HepG2 (cell line): ENCODE measurements at regions not wholly inside any gene's neighbourhood (a gene's known extent, or its start where the extent isn't known, plus 50 kb on each side); places are given as distances from the start of the nearest gene placed in this dataset.

Experiments used
- ATAC-seq: fragments of 200-7000 bp; cut with Tn5 transposase; 3 replicates; pipeline ENCODE4 v1.9.1; 2020; ENCODE audit warnings: mild to moderate bottlenecking, moderate library complexity
- BruUV-seq: library from RNA; stranded (reverse); fragments of 400-500 nt; replicated peaks from 2 replicates; lab custom pipeline; 2021; lab: Mats Ljungman, UMichigan
- CTCF ChIA-PET: fragments of 300-600 bp; formaldehyde crosslinking; extraction: SDS; loops from one replicate; lab custom pipeline; 2021; ENCODE audit warnings: low total read pairs, inconsistent platforms, low intra/inter-chr PET ratio; lab: Yijun Ruan, JAX
- POLR2A ChIA-PET: fragments of 350-600 bp; sonication (Branson Sonifier 250); formaldehyde crosslinking; loops from one replicate; lab custom pipeline; 2020; ENCODE audit warnings: antibody characterized with exemption, inconsistent platforms; lab: Yijun Ruan, JAX
- DNase-seq: peaks from one replicate; pipeline ENCODE4 v3.0.0-alpha.2; 2015; ENCODE audit warnings: low spot score
- FAIRE-seq: peaks from 3 replicates; lab custom pipeline; 2011; peaks lifted over from hg19 to GRCh38; lab: Jason Lieb, UNC
- H2AFZ ChIP-seq: one replicate; pipeline ENCODE4 v1.6.1; 2011; ENCODE audit warnings: low read length, inconsistent platforms
- H3K27ac ChIP-seq: fragments of 300-600 bp; 3 replicates; pipeline ENCODE4 v1.8.0; 2011; ENCODE audit warnings: mixed run types, mild to moderate bottlenecking, mixed read lengths, low read length, inconsistent platforms; ENCODE audit not compliant: insufficient read depth; ENCODE audit errors: extremely low read length
- H3K27me3 ChIP-seq, 2 experiments: fragments of 200-600 bp in 1 of 2; 2 replicates in 1 of 2; 3 replicates in 1 of 2; pipeline versions ENCODE4 v1.6.0 to v1.8.0; 2011; ENCODE audit warnings: low read length in 2 of 2, mild to moderate bottlenecking in 2 of 2, moderate library complexity in 2 of 2, inconsistent platforms in 1 of 2; ENCODE audit not compliant: insufficient read depth in 2 of 2, control insufficient read depth in 1 of 2
- H3K36me3 ChIP-seq, 2 experiments: fragments of 200-600 bp in 1 of 2; replicated peaks in 1 of 2; 2 replicates in 1 of 2; 3 replicates in 1 of 2; pipeline versions ENCODE4 v1.5.1 to v1.8.0; 2011; ENCODE audit warnings: low read length in 2 of 2, inconsistent platforms in 1 of 2; ENCODE audit not compliant: insufficient read depth in 2 of 2, control insufficient read depth in 1 of 2
- H3K4me1 ChIP-seq: 2 replicates; pipeline ENCODE4 v1.5.1; 2012; ENCODE audit warnings: low read length, inconsistent platforms; ENCODE audit not compliant: insufficient read depth
- H3K4me2 ChIP-seq: 2 replicates; pipeline ENCODE4 v1.6.0; 2011; ENCODE audit warnings: low read depth, low read length, inconsistent platforms
- H3K4me3 ChIP-seq, 3 experiments: fragments of 200-600 bp in 1 of 3; sonication (generic), shearing (Covaris generic) in 1 of 3; replicated peaks in 1 of 3; 2 replicates each; pipeline ENCODE4 v1.5.1; 2011 to 2016; ENCODE audit warnings: low read length in 3 of 3, inconsistent platforms in 2 of 3, low read depth in 2 of 3, mild to moderate bottlenecking in 2 of 3, control low read depth in 1 of 3, mixed read lengths in 1 of 3; ENCODE audit not compliant: insufficient read depth in 1 of 3
- H3K79me2 ChIP-seq: one replicate; pipeline ENCODE4 v1.6.1; 2011; ENCODE audit warnings: low read length, inconsistent platforms; ENCODE audit not compliant: insufficient read depth
- H3K9ac ChIP-seq: 2 replicates; pipeline ENCODE4 v1.6.0; 2011; ENCODE audit warnings: mild to moderate bottlenecking, low read depth, low read length, inconsistent platforms; ENCODE audit not compliant: insufficient read depth
- H3K9me3 ChIP-seq: 2 replicates; pipeline ENCODE4 v1.5.1; 2012; ENCODE audit warnings: mild to moderate bottlenecking, low read length
- H4K20me1 ChIP-seq: 2 replicates; pipeline ENCODE4 v1.6.0; 2011; ENCODE audit warnings: inconsistent platforms, mild to moderate bottlenecking, low read length, moderate library complexity; ENCODE audit not compliant: insufficient read depth
- EP300 ChIP-seq, 3 experiments: sonication (generic) in 1 of 3; formaldehyde crosslinking in 1 of 3; IDR thresholded peaks; 2 replicates each; pipeline versions ENCODE4 v1.5.1 to v1.6.1; 2011 to 2020; ENCODE audit warnings: low read depth in 2 of 3, low read length in 2 of 3, borderline replicate concordance in 1 of 3, improper control_type of control experiment in 1 of 3, mild to moderate bottlenecking in 1 of 3, missing genetic modification reagents in 1 of 3, moderate library complexity in 1 of 3
- FOXK2 ChIP-seq: fragments of 450-650 bp; IDR thresholded peaks from 2 replicates; pipeline ENCODE4 v1.6.1; 2016
- GATA4 ChIP-seq: sonication (generic); IDR thresholded peaks from 2 replicates; pipeline ENCODE4 v1.6.1; 2016; ENCODE audit warnings: antibody characterized with exemption, low read depth, borderline replicate concordance
- HMG20B ChIP-seq: conservative IDR thresholded peaks from 2 replicates; pipeline ENCODE4 v1.6.1; 2016; ENCODE audit warnings: missing genetic modification reagents, missing compliant biosample characterization
- HNF4G ChIP-seq, 2 experiments: sonication (generic) in 1 of 2; formaldehyde crosslinking in 1 of 2; IDR thresholded peaks; 2 replicates each; pipeline versions ENCODE4 v1.4.0 to v1.6.1; 2011 to 2020; ENCODE audit warnings: borderline replicate concordance in 2 of 2, low read depth in 2 of 2, mild to moderate bottlenecking in 2 of 2, low read length in 1 of 2, missing genetic modification reagents in 1 of 2, moderate library complexity in 1 of 2
- KLF11 ChIP-seq: IDR thresholded peaks from 2 replicates; pipeline ENCODE4 v1.6.1; 2016; ENCODE audit warnings: missing compliant biosample characterization
- NCOA2 ChIP-seq: sonication (generic); formaldehyde crosslinking; IDR thresholded peaks from 2 replicates; pipeline ENCODE4 v1.8.0; 2022; ENCODE audit warnings: inconsistent platforms
- PCBP1 ChIP-seq: fragments of 200-400 bp; formaldehyde crosslinking; IDR thresholded peaks from 2 replicates; pipeline ENCODE4 v1.6.1; 2017; ENCODE audit warnings: mild to moderate bottlenecking, low read depth, low read length, borderline replicate concordance
- PITX1 ChIP-seq: sonication (generic); formaldehyde crosslinking; IDR thresholded peaks from 2 replicates; pipeline ENCODE4 v1.5.1; 2020; ENCODE audit warnings: mild to moderate bottlenecking, missing genetic modification reagents
- RBFOX2 ChIP-seq: fragments of 200-400 bp; formaldehyde crosslinking; IDR thresholded peaks from 2 replicates; pipeline ENCODE4 v1.6.1; 2017; ENCODE audit warnings: low read depth, mild to moderate bottlenecking, low read length
- RFX1 ChIP-seq: fragments of 450-650 bp; IDR thresholded peaks from 2 replicates; pipeline ENCODE4 v1.6.1; 2017
- TBL1XR1 ChIP-seq: fragments of 150-350 bp; IDR thresholded peaks from 2 replicates; pipeline ENCODE4 v1.6.1; 2014; ENCODE audit warnings: borderline replicate concordance, low read length; ENCODE audit not compliant: partially characterized antibody
- ZMYM2 ChIP-seq: sonication (generic); formaldehyde crosslinking; IDR thresholded peaks from 2 replicates; pipeline ENCODE4 v1.8.0; 2022; ENCODE audit warnings: mild to moderate bottlenecking, missing genetic modification reagents
- ZNF160 ChIP-seq: sonication (generic); formaldehyde crosslinking; IDR thresholded peaks from 2 replicates; pipeline ENCODE4 v1.8.0; 2022; ENCODE audit warnings: mild to moderate bottlenecking, inconsistent platforms, missing genetic modification reagents
- ZNF331 ChIP-seq: sonication (generic); formaldehyde crosslinking; IDR thresholded peaks from 2 replicates; pipeline ENCODE4 v1.4.0; 2020; ENCODE audit warnings: missing genetic modification reagents
- ZNF598 ChIP-seq: sonication (generic); formaldehyde crosslinking; IDR thresholded peaks from 2 replicates; pipeline ENCODE4 v1.5.1; 2020; ENCODE audit warnings: mild to moderate bottlenecking, missing genetic modification reagents, borderline replicate concordance
- ZNF629 ChIP-seq: sonication (generic); formaldehyde crosslinking; conservative IDR thresholded peaks from 2 replicates; pipeline ENCODE4 v1.5.0; 2020; ENCODE audit warnings: missing genetic modification reagents
- ZSCAN30 ChIP-seq: sonication (generic); formaldehyde crosslinking; IDR thresholded peaks from 2 replicates; pipeline ENCODE4 v1.5.0; 2020; ENCODE audit warnings: mild to moderate bottlenecking, missing genetic modification reagents
- WGBS: methylation state at CpG from one replicate; pipeline ENCODE4 v1.1.6; 2017; ENCODE audit warnings: low lambda C conversion rate; 5-methylcytosine and 5-hydroxymethylcytosine counted together
- in situ Hi-C: cut with HindIII; loops from 2 replicates; pipeline ENCODE4 v1.10.0; 2017; ENCODE audit warnings: low pct_unique_long_range_greater_than_20kb; ENCODE audit not compliant: extremely low pct_ligation_motif_present
- intact Hi-C: fragments of 100-400 bp; cut with micrococcal nuclease; formaldehyde crosslinking; loops from one replicate; pipeline ENCODE4 v1.10.0; 2022; ENCODE audit not compliant: unreplicated experiment
- TF ChIP-seq, protein P1 (sequence below): conservative IDR thresholded peaks from 2 replicates; pipeline ENCODE4 v1.6.1; 2018; ENCODE audit warnings: missing genetic modification reagents
- TF ChIP-seq, protein P2 (sequence below): sonication (generic); formaldehyde crosslinking; IDR thresholded peaks from 2 replicates; pipeline ENCODE4 v1.9.0; 2021; ENCODE audit warnings: missing genetic modification reagents, borderline replicate concordance

DNA sequence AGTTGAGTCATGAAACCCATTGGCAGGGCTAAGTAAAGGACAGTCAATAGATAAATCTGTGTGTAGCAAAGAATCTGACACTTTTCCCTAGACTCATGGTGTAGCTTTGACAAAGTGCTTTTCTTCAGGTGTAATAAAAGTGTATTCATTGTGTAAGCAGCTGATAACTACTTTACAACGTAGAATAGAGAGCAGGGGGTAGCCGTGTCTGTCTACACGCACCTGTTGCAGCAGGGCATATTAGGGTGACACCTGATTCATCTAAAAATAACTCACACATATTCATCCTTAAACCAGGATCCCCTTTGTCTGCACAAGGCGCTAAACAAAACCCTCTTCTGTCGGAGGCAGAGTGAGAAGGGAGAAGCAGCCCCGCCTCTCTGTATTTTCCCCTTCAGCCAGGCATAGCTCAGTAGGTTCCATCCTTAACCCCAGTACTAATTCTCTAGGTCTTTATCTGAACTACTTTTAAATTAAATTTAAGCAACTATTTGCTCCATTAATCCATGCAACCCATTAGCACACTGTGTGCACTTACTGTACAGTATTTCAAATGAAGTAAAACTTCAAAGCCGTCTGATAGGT lies 306.7 kb upstream of the SASH1 start:
- Histone ChIP-seq H3K27me3 (no peaks in the 10 kb centered on the region), H3K9me3 (no peaks in the 10 kb centered on the region), H2AFZ (no peak overlapping the region), H3K79me2 (no peaks in the 10 kb centered on the region), H3K4me2 (no peak overlapping the region), H4K20me1 (no peaks in the 10 kb centered on the region), H3K36me3 (no peaks in the 10 kb centered on the region), H3K4me1 (no peaks in the 10 kb centered on the region), H3K9ac (no peak overlapping the region), H3K27ac (no peak overlapping the region), H3K4me3 (no peak overlapping the region)
- TF ChIP-seq PCBP1 (no peak), RBFOX2 (no peak), ZNF598 (no peak), ZNF331 (CRISPR knock-in tag) (no peak), HNF4G (IDR thresholded peaks at IDR 0.05; ENCODE audit: borderline replicate concordance, low read depth, low read length) (no peak), HNF4G (CRISPR knock-in tag; IDR thresholded peaks at IDR 0.05; ENCODE audit: borderline replicate concordance, low read depth) (no peak), KLF11 (CRISPR knock-in tag) (no peak), HMG20B (CRISPR knock-in tag) (no peak), RFX1 (no peak), EP300 (IDR thresholded peaks at IDR 0.05; ENCODE audit: low read depth in 2 of 2, low read length in 2 of 2) (no peak), EP300 (CRISPR knock-in tag; IDR thresholded peaks at IDR 0.05; ENCODE audit: borderline replicate concordance) (no peak), FOXK2 (no peak), NCOA2 (no peak), ZNF160 (CRISPR knock-in tag) (no peak), ZMYM2 (CRISPR knock-in tag) (no peak), TBL1XR1 (no peak), GATA4 (no peak), ZNF629 (CRISPR knock-in tag) (no peak), ZSCAN30 (CRISPR knock-in tag) (no peak), PITX1 (CRISPR knock-in tag) (no peak)
- TF ChIP-seq, protein P1, sequence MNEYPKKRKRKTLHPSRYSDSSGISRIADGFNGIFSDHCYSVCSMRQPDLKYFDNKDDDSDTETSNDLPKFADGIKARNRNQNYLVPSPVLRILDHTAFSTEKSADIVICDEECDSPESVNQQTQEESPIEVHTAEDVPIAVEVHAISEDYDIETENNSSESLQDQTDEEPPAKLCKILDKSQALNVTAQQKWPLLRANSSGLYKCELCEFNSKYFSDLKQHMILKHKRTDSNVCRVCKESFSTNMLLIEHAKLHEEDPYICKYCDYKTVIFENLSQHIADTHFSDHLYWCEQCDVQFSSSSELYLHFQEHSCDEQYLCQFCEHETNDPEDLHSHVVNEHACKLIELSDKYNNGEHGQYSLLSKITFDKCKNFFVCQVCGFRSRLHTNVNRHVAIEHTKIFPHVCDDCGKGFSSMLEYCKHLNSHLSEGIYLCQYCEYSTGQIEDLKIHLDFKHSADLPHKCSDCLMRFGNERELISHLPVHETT (CRISPR knock-in tag): no peak
- TF ChIP-seq, protein P2, sequence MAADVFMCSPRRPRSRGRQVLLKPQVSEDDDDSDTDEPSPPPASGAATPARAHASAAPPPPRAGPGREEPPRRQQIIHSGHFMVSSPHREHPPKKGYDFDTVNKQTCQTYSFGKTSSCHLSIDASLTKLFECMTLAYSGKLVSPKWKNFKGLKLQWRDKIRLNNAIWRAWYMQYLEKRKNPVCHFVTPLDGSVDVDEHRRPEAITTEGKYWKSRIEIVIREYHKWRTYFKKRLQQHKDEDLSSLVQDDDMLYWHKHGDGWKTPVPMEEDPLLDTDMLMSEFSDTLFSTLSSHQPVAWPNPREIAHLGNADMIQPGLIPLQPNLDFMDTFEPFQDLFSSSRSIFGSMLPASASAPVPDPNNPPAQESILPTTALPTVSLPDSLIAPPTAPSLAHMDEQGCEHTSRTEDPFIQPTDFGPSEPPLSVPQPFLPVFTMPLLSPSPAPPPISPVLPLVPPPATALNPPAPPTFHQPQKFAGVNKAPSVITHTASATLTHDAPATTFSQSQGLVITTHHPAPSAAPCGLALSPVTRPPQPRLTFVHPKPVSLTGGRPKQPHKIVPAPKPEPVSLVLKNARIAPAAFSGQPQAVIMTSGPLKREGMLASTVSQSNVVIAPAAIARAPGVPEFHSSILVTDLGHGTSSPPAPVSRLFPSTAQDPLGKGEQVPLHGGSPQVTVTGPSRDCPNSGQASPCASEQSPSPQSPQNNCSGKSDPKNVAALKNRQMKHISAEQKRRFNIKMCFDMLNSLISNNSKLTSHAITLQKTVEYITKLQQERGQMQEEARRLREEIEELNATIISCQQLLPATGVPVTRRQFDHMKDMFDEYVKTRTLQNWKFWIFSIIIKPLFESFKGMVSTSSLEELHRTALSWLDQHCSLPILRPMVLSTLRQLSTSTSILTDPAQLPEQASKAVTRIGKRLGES (CRISPR knock-in tag): no peak
- WGBS: 42% methylated on average over 7 of the region's 7 CpGs
- CTCF ChIA-PET: no interaction called here
- in situ Hi-C loops (no loop called here), intact Hi-C loops (no loop called here)
- POLR2A ChIA-PET: no interaction called here
- FAIRE-seq (no peak), ATAC-seq (no peak), DNase-seq (no peak)
- BruUV-seq: no TSS peak
